IMR-90 (cell line): ENCODE measurements at regions not wholly inside any gene's neighbourhood (a gene's known extent, or its start where the extent isn't known, plus 50 kb on each side); places are given as distances from the start of the nearest gene placed in this dataset.

ENCODE experiments used
- ATAC-seq: fragments of 200-7000 bp; cut with Tn5 transposase; 2 replicates; pipeline ENCODE4 v1.9.1; 2020; ENCODE audit warnings: low read depth, mild to moderate bottlenecking, moderate library complexity
- BruUV-seq: library from RNA; stranded (reverse); fragments of 400-500 nt; replicated peaks from 2 replicates; lab custom pipeline; 2021; lab: Mats Ljungman, UMichigan
- CTCF ChIA-PET: fragments of 300-600 bp; formaldehyde crosslinking; extraction: SDS; loops from one replicate; lab custom pipeline; 2021; ENCODE audit warnings: antibody characterized with exemption; lab: Yijun Ruan, JAX
- POLR2A ChIA-PET: fragments of 300-600 bp; sonication (Branson Sonifier 250); formaldehyde crosslinking; loops from one replicate; lab custom pipeline; 2022; ENCODE audit warnings: antibody characterized with exemption; ENCODE audit not compliant: unreplicated experiment; lab: Charles Lee
- DNase-seq: peaks from one replicate; pipeline ENCODE4 v3.0.0; 2013
- H2AFZ ChIP-seq: replicated peaks from 2 replicates; pipeline ENCODE3; 2013; ENCODE audit warnings: low read length, mild to moderate bottlenecking; ENCODE audit not compliant: poor library complexity
- H2AK5ac ChIP-seq: 2 replicates; pipeline ENCODE4 v1.6.1; 2013; ENCODE audit warnings: low read depth, low read length, inconsistent platforms
- H2AK9ac ChIP-seq: replicated peaks from 2 replicates; pipeline ENCODE3; 2013; ENCODE audit warnings: mild to moderate bottlenecking, low read depth, low read length, moderate library complexity; ENCODE audit not compliant: poor library complexity
- H2BK120ac ChIP-seq: 2 replicates; pipeline ENCODE4 v1.6.1; 2013; ENCODE audit warnings: low read depth, low read length, inconsistent platforms
- H2BK15ac ChIP-seq: 3 replicates; pipeline ENCODE4 v1.6.1; 2013; ENCODE audit warnings: low read depth, low read length, inconsistent platforms
- H2BK20ac ChIP-seq: 2 replicates; pipeline ENCODE4 v1.6.1; 2013; ENCODE audit warnings: low read depth, mild to moderate bottlenecking, inconsistent platforms, low read length, moderate library complexity
- H2BK5ac ChIP-seq: 2 replicates; pipeline ENCODE4 v1.6.1; 2013; ENCODE audit warnings: mild to moderate bottlenecking, low read depth, low read length, inconsistent platforms; ENCODE audit not compliant: poor library complexity, severe bottlenecking
- H3K14ac ChIP-seq: replicated peaks from 2 replicates; pipeline ENCODE4 v1.6.1; 2013; ENCODE audit warnings: low read depth, low read length, inconsistent platforms
- H3K18ac ChIP-seq: 2 replicates; pipeline ENCODE4 v1.6.1; 2013; ENCODE audit warnings: low read depth, low read length, control low read depth
- H3K23ac ChIP-seq: 2 replicates; pipeline ENCODE4 v1.6.1; 2013; ENCODE audit warnings: low read depth, low read length, inconsistent platforms
- H3K27ac ChIP-seq: 2 replicates; pipeline ENCODE4 v1.5.1; 2013; ENCODE audit warnings: mild to moderate bottlenecking, control low read depth, low read length; ENCODE audit not compliant: insufficient read depth
- H3K27me3 ChIP-seq: 2 replicates; pipeline ENCODE4 v1.6.1; 2013; ENCODE audit warnings: low read length; ENCODE audit not compliant: control insufficient read depth, insufficient read depth
- H3K36me3 ChIP-seq: 2 replicates; pipeline ENCODE4 v1.6.1; 2013; ENCODE audit warnings: low read length, mixed read lengths; ENCODE audit not compliant: control insufficient read depth, insufficient read depth
- H3K4ac ChIP-seq: 2 replicates; pipeline ENCODE4 v1.6.1; 2013; ENCODE audit warnings: low read depth, low read length, inconsistent platforms
- H3K4me1 ChIP-seq: 2 replicates; pipeline ENCODE4 v1.6.1; 2013; ENCODE audit warnings: low read length, mixed read lengths; ENCODE audit not compliant: control insufficient read depth, insufficient read depth
- H3K4me2 ChIP-seq: 2 replicates; pipeline ENCODE4 v1.6.1; 2013; ENCODE audit warnings: low read depth, mild to moderate bottlenecking, control low read depth, low read length, moderate library complexity
- H3K4me3 ChIP-seq: 2 replicates; pipeline ENCODE4 v1.5.1; 2013; ENCODE audit warnings: low read depth, mild to moderate bottlenecking, control low read depth, low read length, moderate library complexity; ENCODE audit not compliant: insufficient read depth
- H3K56ac ChIP-seq: 2 replicates; pipeline ENCODE4 v1.6.1; 2013; ENCODE audit warnings: low read length, inconsistent platforms; ENCODE audit not compliant: insufficient read depth; ENCODE audit errors: extremely low read depth
- H3K79me1 ChIP-seq, 2 experiments: 2 replicates each; pipeline ENCODE4 v1.6.1; 2013; ENCODE audit warnings: low read length in 2 of 2, inconsistent platforms in 1 of 2, low read depth in 1 of 2
- H3K9ac ChIP-seq: 2 replicates; pipeline ENCODE4 v1.6.1; 2013; ENCODE audit warnings: low read depth, low read length, control low read depth
- H3K9me1 ChIP-seq: 2 replicates; pipeline ENCODE4 v1.6.1; 2013; ENCODE audit warnings: low read length, inconsistent platforms; ENCODE audit not compliant: insufficient read depth
- H3K9me3 ChIP-seq: 2 replicates; pipeline ENCODE4 v1.6.1; 2013; ENCODE audit warnings: low read length; ENCODE audit not compliant: control insufficient read depth, insufficient read depth
- H4K20me1 ChIP-seq: 2 replicates; pipeline ENCODE4 v1.6.1; 2013; ENCODE audit warnings: low read length, inconsistent platforms; ENCODE audit not compliant: insufficient read depth
- H4K5ac ChIP-seq: 2 replicates; pipeline ENCODE4 v1.6.1; 2013; ENCODE audit warnings: mild to moderate bottlenecking, low read depth, low read length, control low read depth
- H4K8ac ChIP-seq, 2 experiments: 2 replicates each; pipeline ENCODE4 v1.6.1; 2013; ENCODE audit warnings: low read depth in 2 of 2, low read length in 2 of 2, control low read depth in 1 of 2, inconsistent platforms in 1 of 2
- H4K91ac ChIP-seq: 2 replicates; pipeline ENCODE4 v1.6.1; 2013; ENCODE audit warnings: low read depth, low read length, inconsistent platforms; ENCODE audit not compliant: insufficient read depth
- BHLHE40 ChIP-seq: fragments of 150-350 bp; IDR thresholded peaks from 2 replicates; pipeline ENCODE4 v1.6.1; 2016; ENCODE audit warnings: mild to moderate bottlenecking, low read depth, low read length
- CTCF ChIP-seq: conservative IDR thresholded peaks from 2 replicates; pipeline ENCODE4 v1.5.1; 2012; ENCODE audit warnings: mild to moderate bottlenecking, low read depth, low read length, improper control_type of control experiment
- MAFK ChIP-seq: IDR thresholded peaks from 2 replicates; pipeline ENCODE4 v1.6.1; 2012; ENCODE audit warnings: low read depth, low read length, improper control_type of control experiment
- MXI1 ChIP-seq: IDR thresholded peaks from 2 replicates; pipeline ENCODE4 v1.6.1; 2012; ENCODE audit warnings: low read depth, mild to moderate bottlenecking, low read length, moderate library complexity, borderline replicate concordance
- NFE2L2 ChIP-seq: fragments of 150-350 bp; IDR thresholded peaks from 2 replicates; pipeline ENCODE4 v1.6.1; 2016; ENCODE audit warnings: low read depth, mild to moderate bottlenecking, low read length
- RFX5 ChIP-seq: IDR thresholded peaks from 2 replicates; pipeline ENCODE4 v1.8.0; 2012; ENCODE audit warnings: low read depth, mild to moderate bottlenecking, low read length, moderate library complexity
- USF2 ChIP-seq: fragments of 150-350 bp; IDR thresholded peaks from 2 replicates; pipeline ENCODE4 v1.6.1; 2017; ENCODE audit warnings: mild to moderate bottlenecking, antibody characterized with exemption, low read length, low read depth
- WGBS, 2 experiments: methylation state at CpG; one replicate each; pipeline versions ENCODE4 v1.1.5 to v1.1.7; 2013; ENCODE audit warnings: missing lambda C conversion rate in 2 of 2; ENCODE audit not compliant: insufficient read length in 1 of 2; ENCODE audit errors: extremely low coverage in 2 of 2; 5-methylcytosine and 5-hydroxymethylcytosine counted together
- dilution Hi-C: fragments of 300-500 bp; cut with HindIII; formaldehyde crosslinking; loops from one replicate; pipeline ENCODE4 v1.14.3; 2018; ENCODE audit warnings: low sequenced_read_pairs; ENCODE audit not compliant: unreplicated experiment
- in situ Hi-C: fragments of 300-500 bp; cut with MboI; formaldehyde crosslinking; loops from 3 replicates; pipeline ENCODE4 v1.14.3; 2019; ENCODE audit warnings: low sequenced_read_pairs, inconsistent platforms, mixed read lengths
- intact Hi-C: fragments of 100-400 bp; cut with micrococcal nuclease; formaldehyde crosslinking; loops from 2 replicates; pipeline ENCODE4 v1.10.0; 2022

GRCh38 chr7:17486835-17487234 lies 188.4 kb downstream of the AHR start:
- BruUV-seq: no TSS peak
- WGBS, 2 experiments: 100% methylated on average over 1 of the region's 2 CpGs; no CpG with 5 or more reads in 1 of the 2 experiments
- no peak for ATAC-seq

More at GRCh38 chr7:17486835-17487234, 188.4 kb downstream of the AHR start:
- Histone ChIP-seq H3K79me1 (no peaks in the 10 kb centered on the region), H3K36me3 (no peaks in the 10 kb centered on the region), H3K4me3 (no peak overlapping the region), H3K56ac (no peak overlapping the region), H2BK20ac (no peak overlapping the region), H2AK5ac (no peak overlapping the region), H4K91ac (no peak overlapping the region), H4K20me1 (no peaks in the 10 kb centered on the region), H4K5ac (no peak overlapping the region), H3K27me3 (no peaks in the 10 kb centered on the region), H3K4me2 (no peak overlapping the region), H2AK9ac (no peak overlapping the region), H3K4ac (no peak overlapping the region), H3K4me1 (no peaks in the 10 kb centered on the region), H2BK120ac (no peak overlapping the region), H3K23ac (no peak overlapping the region), H4K8ac (no peak overlapping the region), H2AFZ (no peak overlapping the region), H3K18ac (no peak overlapping the region), H3K27ac (no peak overlapping the region), H3K9me3 (no peaks in the 10 kb centered on the region), H3K9me1 (no peaks in the 10 kb centered on the region), H2BK15ac (no peak overlapping the region), H3K14ac (no peak overlapping the region), H3K9ac (no peak overlapping the region), H2BK5ac (no peak overlapping the region)
- DNase-seq: no peak
- dilution Hi-C loops: no loop called here
- intact Hi-C loops: no loop called here
- in situ Hi-C loops: no loop called here
- CTCF ChIA-PET: no interaction called here
- TF ChIP-seq RFX5 (no peak), MAFK (no peak), NFE2L2 (no peak), MXI1 (no peak), BHLHE40 (no peak), USF2 (no peak), CTCF (no peak)
- POLR2A ChIA-PET: no interaction called here
